Parathyroid adenoma (tissue), 2 donors: ENCODE measurements at regions not wholly inside any gene's neighbourhood (a gene's known extent, or its start where the extent isn't known, plus 50 kb on each side); places are given as distances from the start of the nearest gene placed in this dataset.

Experiments
- H2AFZ ChIP-seq: fragments of 300-600 bp; sonication (generic); one replicate; pipeline ENCODE4 v1.7.0; 2017; ENCODE audit warnings: antibody characterized with exemption, mild to moderate bottlenecking
- H3K27ac ChIP-seq: fragments of 300-600 bp; sonication (generic); one replicate; pipeline ENCODE4 v1.7.0; 2017
- H3K27me3 ChIP-seq: fragments of 300-600 bp; sonication (generic); one replicate; pipeline ENCODE4 v1.7.0; 2017; ENCODE audit warnings: low read length; ENCODE audit not compliant: control insufficient read depth, insufficient read depth
- H3K36me3 ChIP-seq: fragments of 300-600 bp; sonication (generic); one replicate; pipeline ENCODE4 v1.7.0; 2017; ENCODE audit warnings: low read length; ENCODE audit not compliant: control insufficient read depth, insufficient read depth
- H3K4me1 ChIP-seq: fragments of 300-600 bp; sonication (generic); one replicate; pipeline ENCODE4 v1.7.0; 2017; ENCODE audit warnings: control low read depth
- H3K4me2 ChIP-seq: fragments of 300-600 bp; sonication (generic); one replicate; pipeline ENCODE4 v1.7.0; 2017; ENCODE audit warnings: low read length
- H3K4me3 ChIP-seq: fragments of 300-600 bp; sonication (generic); one replicate; pipeline ENCODE4 v1.7.0; 2017; ENCODE audit warnings: low read depth, low read length
- H3K79me2 ChIP-seq: fragments of 300-600 bp; sonication (generic); one replicate; pipeline ENCODE4 v1.7.0; 2017; ENCODE audit warnings: control low read depth
- H3K9ac ChIP-seq: fragments of 300-600 bp; sonication (generic); one replicate; pipeline ENCODE4 v1.7.0; 2017; ENCODE audit warnings: mild to moderate bottlenecking
- H3K9me3 ChIP-seq: fragments of 300-600 bp; sonication (generic); one replicate; pipeline ENCODE4 v1.7.0; 2017; ENCODE audit warnings: low read length; ENCODE audit not compliant: control insufficient read depth
- CTCF ChIP-seq: fragments of 300-600 bp; sonication (generic); IDR thresholded peaks from one replicate; pipeline ENCODE4 v1.7.0; 2017; ENCODE audit warnings: antibody characterized with exemption, mild to moderate bottlenecking
- donor health status: primary hyperparathyroidism.

- Histone ChIP-seq H3K27me3 (no peaks in the 10 kb centered on the region), H3K9ac (no peak overlapping the region), H3K27ac (no peak overlapping the region), H2AFZ (no peak overlapping the region), H3K4me3 (no peak overlapping the region), H3K9me3 (no peaks in the 10 kb centered on the region), H3K4me1 (no peaks in the 10 kb centered on the region), H3K4me2 (no peak overlapping the region), H3K36me3 (no peaks in the 10 kb centered on the region), H3K79me2 (no peaks in the 10 kb centered on the region)
- no peak for TF ChIP-seq CTCF
These were observed 87.9 kb downstream of the THBS2 start for GRCh38 chr6:169165561-169166300.

- no peak overlapping the region for H2AFZ ChIP-seq
- H3K36me3 ChIP-seq = no peaks in the 10 kb centered on the region
- no peak for TF ChIP-seq CTCF
- H3K9me3 ChIP-seq = no peaks in the 10 kb centered on the region
- H3K27ac ChIP-seq = no peak overlapping the region
- no peaks in the 10 kb centered on the region for H3K79me2 ChIP-seq
- H3K27me3 ChIP-seq = no peaks in the 10 kb centered on the region
- H3K9ac ChIP-seq = no peak overlapping the region
- no peaks in the 10 kb centered on the region for H3K4me1 ChIP-seq
- H3K4me2 ChIP-seq = no peak overlapping the region
- H3K4me3 ChIP-seq = no peak overlapping the region
These were observed 88.7 kb downstream of the THBS2 start for GRCh38 chr6:169164986-169165385.

- Histone ChIP-seq H3K27me3 (no peaks in the 10 kb centered on the region), H3K9me3 (no peaks in the 10 kb centered on the region), H3K36me3 (no peaks in the 10 kb centered on the region), H3K4me2 (no peak overlapping the region), H3K4me3 (no peak overlapping the region), H3K4me1 (no peaks in the 10 kb centered on the region), H3K27ac (no peak overlapping the region), H3K79me2 (no peaks in the 10 kb centered on the region), H2AFZ (no peak overlapping the region), H3K9ac (no peak overlapping the region)
- no peak for TF ChIP-seq CTCF
These were observed 89.2 kb downstream of the THBS2 start for GRCh38 chr6:169164451-169164850.

GRCh38 chr6:169163411-169163901 lies 90.2 kb downstream of the THBS2 start:
- TF ChIP-seq CTCF = no peak
- H3K9ac ChIP-seq = no peak overlapping the region
- no peaks in the 10 kb centered on the region for H3K9me3 ChIP-seq
- no peaks in the 10 kb centered on the region for H3K79me2 ChIP-seq
- H2AFZ ChIP-seq = no peak overlapping the region
- no peaks in the 10 kb centered on the region for H3K27me3 ChIP-seq
- H3K27ac ChIP-seq = no peak overlapping the region
- no peak overlapping the region for H3K4me3 ChIP-seq
- no peaks in the 10 kb centered on the region for H3K36me3 ChIP-seq
- no peak overlapping the region for H3K4me2 ChIP-seq
- H3K4me1 ChIP-seq = no peaks in the 10 kb centered on the region
